ENCODE measurements at regions not wholly inside any gene's neighbourhood (a gene's known extent, or its start where the extent isn't known, plus 50 kb on each side); places are given as distances from the start of the nearest gene placed in this dataset.

- TF ChIP-seq, protein P1, sequence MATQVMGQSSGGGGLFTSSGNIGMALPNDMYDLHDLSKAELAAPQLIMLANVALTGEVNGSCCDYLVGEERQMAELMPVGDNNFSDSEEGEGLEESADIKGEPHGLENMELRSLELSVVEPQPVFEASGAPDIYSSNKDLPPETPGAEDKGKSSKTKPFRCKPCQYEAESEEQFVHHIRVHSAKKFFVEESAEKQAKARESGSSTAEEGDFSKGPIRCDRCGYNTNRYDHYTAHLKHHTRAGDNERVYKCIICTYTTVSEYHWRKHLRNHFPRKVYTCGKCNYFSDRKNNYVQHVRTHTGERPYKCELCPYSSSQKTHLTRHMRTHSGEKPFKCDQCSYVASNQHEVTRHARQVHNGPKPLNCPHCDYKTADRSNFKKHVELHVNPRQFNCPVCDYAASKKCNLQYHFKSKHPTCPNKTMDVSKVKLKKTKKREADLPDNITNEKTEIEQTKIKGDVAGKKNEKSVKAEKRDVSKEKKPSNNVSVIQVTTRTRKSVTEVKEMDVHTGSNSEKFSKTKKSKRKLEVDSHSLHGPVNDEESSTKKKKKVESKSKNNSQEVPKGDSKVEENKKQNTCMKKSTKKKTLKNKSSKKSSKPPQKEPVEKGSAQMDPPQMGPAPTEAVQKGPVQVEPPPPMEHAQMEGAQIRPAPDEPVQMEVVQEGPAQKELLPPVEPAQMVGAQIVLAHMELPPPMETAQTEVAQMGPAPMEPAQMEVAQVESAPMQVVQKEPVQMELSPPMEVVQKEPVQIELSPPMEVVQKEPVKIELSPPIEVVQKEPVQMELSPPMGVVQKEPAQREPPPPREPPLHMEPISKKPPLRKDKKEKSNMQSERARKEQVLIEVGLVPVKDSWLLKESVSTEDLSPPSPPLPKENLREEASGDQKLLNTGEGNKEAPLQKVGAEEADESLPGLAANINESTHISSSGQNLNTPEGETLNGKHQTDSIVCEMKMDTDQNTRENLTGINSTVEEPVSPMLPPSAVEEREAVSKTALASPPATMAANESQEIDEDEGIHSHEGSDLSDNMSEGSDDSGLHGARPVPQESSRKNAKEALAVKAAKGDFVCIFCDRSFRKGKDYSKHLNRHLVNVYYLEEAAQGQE (IDR thresholded peaks at IDR 0.05; ENCODE audit: insufficient read depth in 1 of 2, low read depth in 2 of 2, low read length in 2 of 2): no peak
- no peak for TF ChIP-seq POLR2AphosphoS5 (IDR thresholded peaks at IDR 0.05; ENCODE audit: low read depth, low read length)
These were observed 183.1 kb upstream of the TLE3 start for GRCh38 chr15:70280781-70281180.
